Esophagus squamous epithelium (tissue), 5 donors: ENCODE measurements at regions not wholly inside any gene's neighbourhood (a gene's known extent, or its start where the extent isn't known, plus 50 kb on each side); places are given as distances from the start of the nearest gene placed in this dataset.
"Not testable (repeated sequence)": the region's sequence is repeated elsewhere in the genome, so short reads cannot be mapped to it uniquely, and the experiment has no call there.

Experiments used
- DNase-seq: peaks from one replicate; lab custom pipeline; 2025; lab: John Stamatoyannopoulos, UW
- H3K27ac ChIP-seq, 4 donors: fragments of 200-600 bp; sonication (generic); one replicate each; pipeline ENCODE4 v1.5.1; 2016 to 2019; ENCODE audit warnings: mild to moderate bottlenecking in 1 of 4
- H3K27me3 ChIP-seq, 4 donors: fragments of 200-600 bp; sonication (generic); 1 replicate in 3 of 4; 2 replicates in 1 of 4; pipeline versions ENCODE4 v1.5.1 to v1.6.0; 2017 to 2021; ENCODE audit warnings: antibody characterized with exemption in 1 of 4
- H3K36me3 ChIP-seq, 3 donors: fragments of 200-600 bp; sonication (generic); one replicate each; pipeline ENCODE4 v1.5.1; 2016 to 2019
- H3K4me1 ChIP-seq, 3 donors: fragments of 200-600 bp; sonication (generic); one replicate each; pipeline ENCODE4 v1.5.1; 2017 to 2019
- H3K4me3 ChIP-seq, 4 donors: fragments of 200-600 bp; sonication (generic); 1 replicate in 3 of 4; 2 replicates in 1 of 4; pipeline ENCODE4 v1.5.1; 2016 to 2019; ENCODE audit warnings: mild to moderate bottlenecking in 2 of 4, moderate library complexity in 1 of 4
- H3K9me3 ChIP-seq, 3 donors: fragments of 200-600 bp; sonication (generic); one replicate each; pipeline ENCODE4 v1.5.1; 2016 to 2019
- CTCF ChIP-seq, 6 experiments: fragments of 450-650 bp in 4 of 6; fragments of 200-600 bp in 2 of 6; sonication (generic) in 2 of 6; IDR thresholded peaks; one replicate each; pipeline ENCODE4 v1.5.1; 2016 to 2019; ENCODE audit warnings: antibody characterized with exemption in 6 of 6, mild to moderate bottlenecking in 4 of 6, moderate library complexity in 4 of 6
- POLR2A ChIP-seq, 4 donors: fragments of 450-650 bp; IDR thresholded peaks; one replicate each; pipeline ENCODE4 v1.6.1; 2017; ENCODE audit warnings: antibody characterized with exemption in 4 of 4, mild to moderate bottlenecking in 4 of 4, moderate library complexity in 3 of 4
- WGBS, 2 donors: methylation state at CpG; one replicate each; pipeline ENCODE4 v1.1.5; 2018; 5-methylcytosine and 5-hydroxymethylcytosine counted together
- intact Hi-C: fragments of 100-400 bp; cut with DNase I; formaldehyde crosslinking; loops from one replicate; pipeline ENCODE4 v1.15.0; 2022
- donor health status: DM: yes; HTN: yes; CAD: no.

GRCh38 chr10:86579883-86580520, 58.4 kb upstream of the WAPL start:
- Histone ChIP-seq H3K36me3 (no peaks in the 10 kb centered on the region), H3K9me3 (no peaks in the 10 kb centered on the region), H3K4me1 (peaks cover under 1 to 11% (median 1%) of the 10 kb centered on the region in 3 donors), H3K27me3 (no peaks in the 10 kb centered on the region), H3K4me3 (no peak overlapping the region), H3K27ac (no peak overlapping the region)
- intact Hi-C loops, result no loop called here
- no peak for TF ChIP-seq POLR2A (IDR thresholded peaks at IDR 0.05)
- no peak for DNase-seq
- WGBS, 2 donors, result 65 to 70% methylated on average over 2 to 5 of the region's 5 CpGs

DNA sequence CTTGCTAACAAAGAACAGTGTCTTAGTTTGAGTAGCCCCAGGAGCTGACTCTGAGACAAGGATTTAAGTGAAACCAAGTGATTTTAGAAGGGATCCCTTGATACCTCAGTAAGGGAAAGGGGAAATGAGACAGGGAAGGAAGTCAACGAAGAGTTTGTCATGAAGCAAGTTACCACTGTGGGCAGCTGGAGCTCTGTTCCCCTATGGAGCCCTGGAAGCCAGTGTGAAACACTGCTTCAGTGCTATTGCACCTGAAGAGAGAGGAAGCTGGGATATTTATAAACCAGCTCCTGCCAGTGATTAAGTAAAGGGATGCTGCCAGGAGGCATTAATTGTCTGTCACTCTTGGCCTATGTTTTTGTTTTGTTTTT, 58.9 kb upstream of the WAPL start:
- H3K4me3 ChIP-seq, result no peak overlapping the region
- no peaks in the 10 kb centered on the region for H3K9me3 ChIP-seq
- no peaks in the 10 kb centered on the region for H3K36me3 ChIP-seq
- no peaks in the 10 kb centered on the region for H3K27me3 ChIP-seq
- H3K4me1 ChIP-seq, result peaks cover 5 to 16% (median 6%) of the 10 kb centered on the region in 3 donors
- DNase-seq, result no peak
- intact Hi-C loops, result no loop called here
- TF ChIP-seq POLR2A (IDR thresholded peaks at IDR 0.05), result no peak
- no peak for TF ChIP-seq CTCF (IDR thresholded peaks at IDR 0.05)
- WGBS, 2 donors, result 33 to 40% methylated on average over 1 of the region's 1 CpG
- H3K27ac ChIP-seq, result no peak overlapping the region

DNA sequence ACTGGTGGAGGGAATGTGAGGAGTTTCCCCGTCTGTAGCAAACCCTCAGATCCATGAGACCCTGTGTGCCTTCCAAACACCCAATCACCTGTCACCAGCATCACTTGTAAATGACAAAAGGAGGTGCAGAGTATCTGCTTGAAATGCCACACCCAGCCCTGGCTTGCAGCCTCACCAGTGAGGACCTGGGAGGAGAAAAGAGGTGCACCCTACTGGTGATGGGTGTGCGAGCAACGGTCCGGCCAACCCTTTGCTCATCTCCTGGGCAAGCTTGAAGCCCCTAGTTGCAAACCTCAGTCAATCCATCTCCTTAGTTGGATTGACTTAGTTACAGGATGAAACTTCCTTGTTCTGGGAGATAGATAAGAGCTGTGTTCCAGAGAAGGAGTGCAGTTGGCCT, 62.4 kb upstream of the WAPL start:
- Histone ChIP-seq H3K4me3 (no peak overlapping the region), H3K36me3 (no peaks in the 10 kb centered on the region), H3K27ac (no peak overlapping the region), H3K4me1 (peaks cover 5 to 19% (median 6%) of the 10 kb centered on the region in 3 donors), H3K9me3 (no peaks in the 10 kb centered on the region), H3K27me3 (no peaks in the 10 kb centered on the region)
- DNase-seq, result no peak
- intact Hi-C loops, result no loop called here
- TF ChIP-seq CTCF (IDR thresholded peaks at IDR 0.05) (peak in 1 of 6 experiments; percentile 38), POLR2A (IDR thresholded peaks at IDR 0.05) (no peak)
- 28 to 73% methylated on average over 3 to 4 of the region's 4 CpGs for WGBS, 2 donors

- Histone ChIP-seq H3K4me3 (peak overlapping the region in 1 of 4 donors; percentile 34), H3K27me3 (no peaks in the 10 kb centered on the region), H3K4me1 (peaks cover 5 to 14% (median 6%) of the 10 kb centered on the region in 3 donors), H3K36me3 (no peaks in the 10 kb centered on the region), H3K27ac (no peak overlapping the region), H3K9me3 (no peaks in the 10 kb centered on the region)
- WGBS, 2 donors, result 29 to 30% methylated on average over 9 to 11 of the region's 13 CpGs
- no peak for DNase-seq
- intact Hi-C loops, result loop anchor here (5.0 kb wide), 1 partner anchor 188 kb away; no protein-coding TSS in a partner anchor
- TF ChIP-seq POLR2A (IDR thresholded peaks at IDR 0.05) (no peak), CTCF (IDR thresholded peaks at IDR 0.05) (peak; percentile 86 to 96 (median 94))
Observed at GRCh38 chr10:86585037-86585929, 63.7 kb upstream of the WAPL start.

DNA sequence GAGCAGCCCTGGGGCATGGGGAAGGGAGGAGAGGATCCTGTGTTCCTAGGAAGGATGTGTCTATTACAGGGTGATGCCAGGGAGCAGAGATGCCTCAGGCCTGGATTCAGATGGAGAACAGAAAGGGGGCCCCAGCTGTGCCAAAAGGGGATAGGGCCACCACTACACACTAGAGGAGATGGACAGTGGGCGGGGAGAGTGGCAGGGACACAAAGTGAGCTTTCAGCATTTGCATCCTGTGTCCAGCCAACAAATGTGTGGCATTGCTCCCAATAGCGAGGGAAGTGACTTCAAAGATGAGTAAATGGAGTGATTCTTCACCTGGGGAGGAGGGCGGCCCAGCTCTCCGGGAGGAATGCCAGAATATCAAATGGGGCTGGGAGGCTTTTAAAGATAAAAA, 64.9 kb upstream of the WAPL start:
- WGBS, 2 donors, result 60 to 65% methylated on average over 4 of the region's 4 CpGs
- no peaks in the 10 kb centered on the region for H3K36me3 ChIP-seq
- DNase-seq, result no peak
- no peaks in the 10 kb centered on the region for H3K9me3 ChIP-seq
- no peak overlapping the region for H3K27ac ChIP-seq
- no peaks in the 10 kb centered on the region for H3K27me3 ChIP-seq
- no peak overlapping the region for H3K4me3 ChIP-seq
- intact Hi-C loops, result loop anchor here (5.0 kb wide), 1 partner anchor 189 kb away; no protein-coding TSS in a partner anchor
- TF ChIP-seq POLR2A (IDR thresholded peaks at IDR 0.05), result no peak
- TF ChIP-seq CTCF (IDR thresholded peaks at IDR 0.05), result no peak
- H3K4me1 ChIP-seq, result peaks cover 5 to 11% (median 6%) of the 10 kb centered on the region in 3 donors

DNA sequence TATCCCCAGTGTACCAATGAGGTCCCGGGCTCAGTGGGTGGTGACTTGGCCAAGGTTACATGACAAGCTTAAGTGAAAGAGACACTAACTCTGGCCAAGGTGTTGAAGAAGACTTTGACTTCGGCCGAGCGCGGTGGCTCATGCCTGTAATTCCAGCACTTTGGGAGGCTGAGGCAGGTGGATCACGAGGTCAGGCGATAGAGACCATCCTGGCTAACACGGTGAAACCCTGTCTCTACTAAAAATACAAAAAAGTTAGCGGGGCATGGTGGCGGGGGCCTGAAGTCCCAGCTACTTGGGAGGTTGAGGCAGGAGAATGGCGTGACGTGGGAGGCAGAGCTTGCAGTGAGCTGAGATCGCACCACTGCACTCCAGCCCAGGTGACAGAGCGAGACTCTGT, 65.6 kb upstream of the OPN4 start:
- H3K4me3 ChIP-seq, DNase-seq, H3K9me3 ChIP-seq, H3K27me3 ChIP-seq, H3K36me3 ChIP-seq, H3K27ac ChIP-seq: not testable (repeated sequence)
- H3K4me1 ChIP-seq, result peaks cover 5 to 15% (median 6%) of the 10 kb centered on the region in 3 donors
- intact Hi-C loops, result loop anchor here (5.0 kb wide), 1 partner anchor 191 kb away; no protein-coding TSS in a partner anchor
- WGBS, 2 donors, result 85 to 93% methylated on average over 12 to 14 of the region's 14 CpGs
